ENCODE measurements at regions not wholly inside any gene's neighbourhood (a gene's known extent, or its start where the extent isn't known, plus 50 kb on each side); places are given as distances from the start of the nearest gene placed in this dataset.

DNA sequence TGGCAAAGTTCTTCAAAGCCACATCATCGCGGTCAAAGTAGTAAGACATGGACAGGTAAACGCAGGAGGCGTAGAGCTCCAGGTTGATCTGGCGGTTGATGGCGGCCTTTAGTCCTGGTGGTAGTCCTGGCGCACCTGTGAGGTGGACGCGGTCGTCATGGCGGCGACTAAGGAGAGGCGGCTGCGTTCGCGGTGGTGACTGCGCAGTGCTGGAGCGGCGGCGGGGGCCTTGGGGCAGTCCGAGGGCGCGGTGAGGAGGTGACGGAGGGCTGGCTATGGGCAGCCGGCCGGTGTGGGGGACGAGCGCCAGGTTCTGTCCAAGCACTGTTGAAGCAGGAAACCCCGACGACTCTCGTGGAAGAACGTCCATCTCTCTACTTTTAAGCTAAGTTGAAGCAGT, 136.8 kb downstream of the BASP1 start:
- Histone ChIP-seq H3K79me2 (ENCODE audit: control insufficient read depth, insufficient read depth, low read length) (no peaks in the 10 kb centered on the region), H3K4me3 (replicated peaks in 1 of 3; ENCODE audit: insufficient read depth in 1 of 3, low read depth in 1 of 3, low read length in 3 of 3) (no peak overlapping the region), H3K9me3 (replicated peaks; ENCODE audit: control insufficient read depth, insufficient read depth, low read length) (no peaks in the 10 kb centered on the region), H2AFZ (ENCODE audit: low read depth, low read length) (no peak overlapping the region), H3K4me1 (ENCODE audit: control insufficient read depth, extremely low read depth, insufficient read depth, low read length) (no peaks in the 10 kb centered on the region), H3K27me3 (ENCODE audit: control insufficient read depth in 2 of 2, insufficient read depth in 2 of 2, low read length in 2 of 2) (peaks cover 2 to 3% of the 10 kb centered on the region in 2 experiments), H3K36me3 (ENCODE audit: control insufficient read depth in 2 of 2, extremely low read depth in 1 of 2, insufficient read depth in 2 of 2, low read length in 2 of 2) (no peaks in the 10 kb centered on the region), H4K20me1 (replicated peaks; ENCODE audit: control insufficient read depth, extremely low read depth, insufficient read depth, low read length) (no peaks in the 10 kb centered on the region), H3K27ac (ENCODE audit: insufficient read depth, low read depth, low read length) (no peak overlapping the region), H3K9ac (replicated peaks; ENCODE audit: extremely low read depth, insufficient read depth, low read length) (no peak overlapping the region), H3K4me2 (ENCODE audit: insufficient read depth, low read length) (no peak overlapping the region), H3K9me1 (replicated peaks; ENCODE audit: control insufficient read depth, extremely low read depth, insufficient read depth, low read length) (no peaks in the 10 kb centered on the region)
- BruUV-seq (replicated peaks) = no TSS peak
- ChIA-PET CTCF (no interaction called here), POLR2A (no interaction called here)
- DNase-seq (ENCODE audit: low read depth, low spot score) (no peak), FAIRE-seq (no peak)
- intact Hi-C loops (cut with micrococcal nuclease) (no loop called here), dilution Hi-C loops (cut with MboI; ENCODE audit: extremely low pct_ligation_motif_present, low sequenced_read_pairs) (no loop called here)
- TF ChIP-seq POLR2A (IDR thresholded peaks at IDR 0.05; ENCODE audit: low read depth, low read length) (no peak), JUN (IDR thresholded peaks at IDR 0.05; ENCODE audit: borderline replicate concordance, insufficient read depth, insufficient read length, low read depth) (no peak), FOS (IDR thresholded peaks at IDR 0.05; ENCODE audit: borderline replicate concordance, insufficient read depth, low read length) (no peak), GATA2 (IDR thresholded peaks at IDR 0.05; ENCODE audit: insufficient read depth, insufficient read length, low read depth, low read length) (no peak)
- TF ChIP-seq, protein P1, sequence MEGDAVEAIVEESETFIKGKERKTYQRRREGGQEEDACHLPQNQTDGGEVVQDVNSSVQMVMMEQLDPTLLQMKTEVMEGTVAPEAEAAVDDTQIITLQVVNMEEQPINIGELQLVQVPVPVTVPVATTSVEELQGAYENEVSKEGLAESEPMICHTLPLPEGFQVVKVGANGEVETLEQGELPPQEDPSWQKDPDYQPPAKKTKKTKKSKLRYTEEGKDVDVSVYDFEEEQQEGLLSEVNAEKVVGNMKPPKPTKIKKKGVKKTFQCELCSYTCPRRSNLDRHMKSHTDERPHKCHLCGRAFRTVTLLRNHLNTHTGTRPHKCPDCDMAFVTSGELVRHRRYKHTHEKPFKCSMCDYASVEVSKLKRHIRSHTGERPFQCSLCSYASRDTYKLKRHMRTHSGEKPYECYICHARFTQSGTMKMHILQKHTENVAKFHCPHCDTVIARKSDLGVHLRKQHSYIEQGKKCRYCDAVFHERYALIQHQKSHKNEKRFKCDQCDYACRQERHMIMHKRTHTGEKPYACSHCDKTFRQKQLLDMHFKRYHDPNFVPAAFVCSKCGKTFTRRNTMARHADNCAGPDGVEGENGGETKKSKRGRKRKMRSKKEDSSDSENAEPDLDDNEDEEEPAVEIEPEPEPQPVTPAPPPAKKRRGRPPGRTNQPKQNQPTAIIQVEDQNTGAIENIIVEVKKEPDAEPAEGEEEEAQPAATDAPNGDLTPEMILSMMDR (IDR thresholded peaks at IDR 0.05; ENCODE audit: extremely low read depth in 1 of 2, insufficient read depth in 1 of 2, low read depth in 1 of 2, low read length in 2 of 2) = no peak
- TF ChIP-seq, protein P2, sequence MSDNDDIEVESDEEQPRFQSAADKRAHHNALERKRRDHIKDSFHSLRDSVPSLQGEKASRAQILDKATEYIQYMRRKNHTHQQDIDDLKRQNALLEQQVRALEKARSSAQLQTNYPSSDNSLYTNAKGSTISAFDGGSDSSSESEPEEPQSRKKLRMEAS (IDR thresholded peaks at IDR 0.05; ENCODE audit: insufficient read depth, insufficient read length) = no peak
